GM18909 (cell line): ENCODE measurements at regions not wholly inside any gene's neighbourhood (a gene's known extent, or its start where the extent isn't known, plus 50 kb on each side); places are given as distances from the start of the nearest gene placed in this dataset.

ENCODE experiments used
- ATAC-seq: cut with Tn5 transposase; IDR thresholded peaks from one replicate; pipeline ENCODE4 v1.9.1; 2021; ENCODE audit warnings: mild to moderate bottlenecking; ENCODE audit not compliant: unreplicated experiment, poor library complexity

DNA sequence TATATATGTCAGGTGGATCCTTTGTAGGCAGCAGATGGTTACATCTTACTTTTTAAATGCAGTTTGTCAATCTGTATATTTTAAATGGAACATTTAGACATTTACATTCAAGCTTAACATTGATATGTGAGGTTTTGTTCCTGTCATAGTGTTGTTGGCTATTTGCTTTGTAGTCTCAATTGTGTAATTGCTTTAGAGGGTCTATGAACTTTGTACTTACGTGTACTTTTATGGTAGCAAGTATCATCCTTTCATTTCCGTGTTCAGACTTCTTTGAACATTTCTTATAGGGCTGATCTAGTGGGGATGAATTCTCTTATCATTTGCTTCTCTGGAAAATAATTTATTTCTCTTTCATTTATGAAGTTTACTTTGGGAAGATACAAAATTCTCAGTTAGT lies 656.0 kb downstream of the OTOL1 start:
- ATAC-seq: no peak

DNA sequence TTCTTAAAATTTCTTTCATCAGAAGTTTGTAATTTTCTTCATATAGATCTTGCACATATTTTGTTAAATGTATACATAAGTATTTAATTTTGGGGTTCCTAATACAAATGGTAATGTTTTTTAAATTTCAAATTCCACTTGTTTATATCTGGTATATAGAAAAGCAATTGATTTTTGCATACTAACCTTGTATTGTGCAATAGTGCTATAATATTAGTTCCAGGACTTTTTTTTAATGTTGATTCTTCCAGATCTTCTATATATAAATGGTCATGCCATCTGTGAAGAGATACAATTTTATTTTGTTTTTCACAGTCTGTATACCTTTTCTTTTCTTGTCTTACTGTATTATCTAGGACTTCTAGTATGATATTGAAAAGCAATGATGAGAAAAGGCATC lies 665.0 kb downstream of the OTOL1 start:
- no peak for ATAC-seq

DNA sequence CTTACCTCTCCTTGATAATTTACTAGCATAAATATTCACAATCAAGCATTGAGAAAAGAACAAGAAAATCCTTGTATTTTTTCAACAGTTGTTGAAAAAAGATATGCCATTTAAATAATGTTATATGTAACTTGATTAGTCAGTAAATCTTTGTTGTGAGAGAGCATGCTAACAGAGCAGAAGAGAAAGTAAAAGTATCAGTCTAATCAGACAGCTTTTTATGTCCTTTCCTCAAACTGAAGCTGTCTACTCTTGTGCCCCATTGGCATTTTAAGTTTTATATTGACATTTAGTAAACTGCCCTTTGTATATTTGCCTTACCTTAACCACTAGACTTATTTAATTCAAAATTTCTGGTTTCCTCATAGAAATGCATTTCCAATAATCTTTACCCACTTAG lies 668.7 kb downstream of the OTOL1 start:
- peak; percentile 64 for ATAC-seq

DNA sequence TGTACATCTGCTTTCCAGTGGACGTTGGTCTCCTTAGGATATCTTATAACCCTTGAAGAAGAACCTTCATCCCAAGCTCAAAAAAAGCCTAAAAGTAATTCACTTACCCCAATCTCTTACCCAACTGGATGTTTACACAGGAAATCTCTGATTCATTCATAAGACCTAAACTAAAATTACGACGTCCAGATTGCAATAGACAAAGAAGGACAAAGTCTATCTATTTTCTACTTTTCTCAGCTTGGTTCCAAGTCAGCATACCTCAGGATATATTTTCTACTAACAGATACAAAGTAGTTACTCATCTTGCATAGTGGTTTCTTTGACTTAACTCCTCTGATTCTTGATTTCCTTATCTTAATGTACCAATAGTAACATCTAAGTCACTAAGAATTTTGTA lies 669.9 kb downstream of the OTOL1 start:
- ATAC-seq: no peak

DNA sequence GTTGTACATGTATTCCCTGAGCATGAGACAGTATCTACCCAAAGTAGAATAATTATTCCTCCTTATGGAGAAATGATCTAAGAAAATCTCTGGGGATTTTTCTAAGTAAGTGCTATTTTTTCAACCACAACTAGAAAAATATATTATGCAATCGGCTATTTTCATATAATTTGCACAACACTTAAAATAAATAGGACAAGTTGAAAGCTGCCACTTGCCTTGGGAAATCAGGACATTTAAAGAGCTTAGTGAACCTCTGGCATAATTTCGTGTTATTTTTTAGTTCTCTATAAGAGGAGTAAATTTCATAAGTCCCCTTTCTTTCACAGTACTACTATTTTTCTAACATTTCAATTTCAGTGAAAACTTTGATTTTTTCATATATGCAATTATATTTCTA lies 672.1 kb downstream of the OTOL1 start:
- no peak for ATAC-seq

DNA sequence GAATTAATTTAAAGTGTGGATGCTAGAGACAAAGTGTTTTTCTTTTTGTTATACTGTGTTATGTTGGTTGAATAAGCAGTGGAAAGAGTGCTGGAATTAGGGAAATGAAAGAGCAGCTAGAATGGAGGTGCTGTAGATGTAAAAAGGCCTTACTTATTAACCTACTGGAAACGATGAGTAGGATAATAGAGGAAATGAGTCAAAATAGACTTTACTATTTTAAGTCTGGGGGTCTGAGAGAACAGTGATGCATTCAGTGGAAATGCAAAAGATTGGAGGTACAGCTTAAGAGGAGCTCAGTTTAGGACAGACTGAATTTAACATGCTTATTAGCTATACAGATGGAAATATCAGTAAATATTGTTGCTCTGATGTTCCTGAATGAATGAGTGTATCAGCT lies 674.0 kb downstream of the OTOL1 start:
- ATAC-seq: peak; percentile 63

DNA sequence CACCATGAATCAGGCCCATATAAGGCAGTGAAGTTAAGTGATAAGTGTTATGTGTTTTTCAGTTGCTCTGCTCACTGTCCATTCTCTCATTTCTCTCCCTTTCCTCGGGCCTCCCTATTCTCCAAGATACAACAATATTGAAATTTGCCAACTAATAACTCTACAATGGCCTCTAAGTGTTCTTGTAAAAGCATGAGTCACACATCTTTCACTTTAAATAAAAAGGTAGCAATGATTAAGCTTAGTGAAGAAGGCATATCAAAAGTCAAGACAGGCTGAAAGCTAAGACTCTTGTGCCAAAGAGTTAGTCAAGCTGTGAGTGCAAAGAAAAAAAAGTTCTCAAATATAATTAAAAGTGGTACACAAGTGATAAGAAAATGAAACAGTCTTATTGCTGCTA lies 675.4 kb downstream of the OTOL1 start:
- no peak for ATAC-seq

DNA sequence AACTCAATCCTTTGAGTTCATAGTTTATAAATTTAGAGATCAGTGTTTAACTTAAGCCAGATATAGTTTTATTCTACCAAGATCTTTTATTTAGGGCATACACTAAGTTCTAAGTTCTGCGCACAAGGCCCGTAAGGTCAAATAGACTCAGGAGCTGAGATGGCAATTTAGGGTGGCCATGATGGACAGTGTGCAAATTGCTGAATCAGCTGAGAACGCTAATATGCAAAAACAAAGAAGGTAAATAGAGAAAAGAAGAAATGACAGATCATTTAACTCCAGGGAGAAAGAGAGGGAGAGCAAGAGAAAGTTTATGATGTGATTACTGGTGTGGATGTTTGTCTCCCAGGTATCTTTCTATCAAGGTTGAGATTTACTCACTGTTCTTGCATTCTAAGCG lies 678.5 kb downstream of the OTOL1 start:
- no peak for ATAC-seq

DNA sequence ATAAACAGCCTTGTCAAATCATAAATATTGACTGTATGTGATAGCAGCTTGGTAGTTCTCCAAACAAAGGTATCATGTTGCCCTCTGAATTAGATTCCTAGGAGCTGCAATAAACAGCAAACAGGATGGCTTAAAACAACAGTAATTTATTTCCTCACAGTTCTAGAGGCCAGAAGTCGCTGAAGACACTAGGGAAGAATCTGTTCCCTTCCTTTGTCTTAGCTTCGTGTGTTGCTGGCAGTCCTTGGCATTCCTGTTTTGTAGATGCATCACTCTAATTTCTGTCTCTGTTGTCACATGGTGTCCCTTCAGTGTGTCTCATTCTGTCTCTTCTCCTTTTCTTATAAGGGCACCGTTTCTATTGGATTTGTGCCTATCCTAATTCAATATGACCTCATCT lies 679.3 kb downstream of the OTOL1 start:
- no peak for ATAC-seq

DNA sequence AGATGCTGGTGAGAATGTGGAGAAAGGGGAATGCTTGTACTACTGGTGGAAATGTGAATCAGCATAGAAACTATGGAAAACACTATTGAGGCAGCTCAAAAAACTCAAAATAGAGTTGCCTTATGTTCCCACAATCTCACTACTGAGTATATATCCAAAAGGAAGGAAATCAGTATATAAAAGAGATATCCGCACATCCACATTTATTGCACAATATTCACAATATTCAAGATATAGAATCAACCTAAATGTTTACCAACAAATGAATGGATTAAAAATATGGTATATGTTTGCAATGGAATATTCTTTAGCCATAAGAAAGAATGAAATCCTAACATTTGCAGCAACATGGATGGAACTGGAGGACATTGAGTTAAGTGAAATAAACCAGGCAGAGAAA lies 686.8 kb downstream of the OTOL1 start:
- no peak for ATAC-seq

DNA sequence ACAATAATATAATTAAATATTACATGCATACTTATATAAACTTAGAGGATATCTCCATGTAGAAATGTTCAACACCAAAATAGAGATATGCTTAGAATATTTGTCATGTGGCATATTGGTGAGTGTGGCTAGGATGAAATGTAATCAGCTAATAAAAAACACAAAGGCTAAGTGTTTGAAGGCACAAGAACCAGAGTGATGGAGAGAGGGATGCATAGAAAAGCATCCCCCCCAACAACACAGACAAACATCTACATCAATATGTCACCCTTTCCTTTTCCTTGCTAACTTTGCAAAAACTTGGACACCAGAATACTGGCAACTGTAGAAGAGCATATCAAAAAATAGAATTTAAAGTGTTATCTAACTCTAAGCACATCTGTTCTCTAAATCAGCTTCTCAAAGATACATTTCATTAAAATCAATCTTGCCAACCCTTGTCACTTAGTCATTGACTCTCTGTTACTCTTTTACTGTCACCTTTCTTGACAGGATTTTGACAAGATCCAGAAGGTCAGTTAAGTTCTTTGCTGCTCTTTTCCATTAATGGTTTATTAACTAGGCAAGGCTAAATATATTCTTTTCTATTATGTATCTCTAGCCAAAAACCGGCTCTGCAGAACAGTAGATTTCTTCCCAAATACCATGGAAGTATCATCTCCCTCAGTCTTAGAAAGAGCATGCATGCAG lies 695.9 kb downstream of the OTOL1 start:
- no peak for ATAC-seq

DNA sequence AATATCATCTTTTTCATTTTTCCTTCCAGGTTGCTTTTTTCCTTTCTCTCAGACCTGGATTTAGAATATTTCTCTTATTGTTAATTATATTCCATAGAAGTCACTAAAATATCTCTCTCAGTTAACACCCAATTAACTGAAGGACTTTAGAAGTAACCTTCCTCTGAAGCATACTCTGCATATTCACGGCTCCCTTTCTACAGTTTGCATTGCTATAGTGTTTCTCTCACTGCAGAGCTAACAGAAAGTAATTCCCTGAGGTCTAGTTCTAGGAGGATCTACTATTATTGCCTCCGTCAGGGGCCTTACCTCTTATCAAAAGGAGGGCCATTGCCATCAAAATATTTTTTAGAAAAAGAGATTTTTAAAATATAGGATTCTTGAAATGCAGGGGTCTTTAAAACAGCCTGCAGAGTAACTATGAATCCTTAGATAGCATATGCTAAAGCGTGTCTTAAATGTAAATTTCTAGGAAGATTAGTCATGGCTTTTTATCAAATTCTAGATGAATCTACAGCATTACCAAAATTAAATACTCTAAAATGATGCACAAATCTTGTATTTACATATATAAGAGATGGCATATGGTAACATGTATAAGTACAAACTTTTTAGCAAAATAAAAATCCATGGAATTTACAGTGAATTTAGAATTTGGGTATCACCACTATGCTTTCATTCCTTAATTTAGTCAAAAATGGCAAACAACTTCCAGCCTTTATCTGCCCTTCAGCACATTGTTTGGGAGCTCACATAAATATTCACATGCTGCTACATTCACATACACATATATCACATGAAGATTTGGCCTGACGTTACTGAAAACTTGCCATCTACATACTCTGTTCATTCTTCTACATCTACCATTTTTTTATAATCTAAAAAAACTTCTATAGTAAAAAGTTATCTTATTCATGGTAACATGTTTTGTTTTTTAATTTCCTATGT lies 696.8 kb downstream of the OTOL1 start:
- ATAC-seq: no peak

DNA sequence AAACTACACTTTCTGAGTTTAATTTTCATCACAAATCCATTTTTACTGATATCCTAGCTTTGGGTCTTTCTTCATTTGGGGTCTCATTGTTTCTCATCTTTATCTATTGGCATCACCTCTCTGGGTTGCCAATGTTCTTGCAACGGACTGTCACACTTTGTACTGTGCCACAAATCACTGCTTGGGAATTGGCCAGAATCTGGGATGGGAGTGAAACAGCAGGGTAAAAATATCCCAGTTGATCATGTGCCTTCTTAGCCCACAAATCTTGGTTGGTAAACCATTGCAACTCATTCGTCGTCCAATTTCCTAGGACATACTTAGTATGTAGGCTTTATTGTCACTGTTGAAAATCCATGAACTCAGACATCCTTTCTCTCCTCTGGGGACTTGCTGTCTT lies 698.5 kb downstream of the OTOL1 start:
- no peak for ATAC-seq

DNA sequence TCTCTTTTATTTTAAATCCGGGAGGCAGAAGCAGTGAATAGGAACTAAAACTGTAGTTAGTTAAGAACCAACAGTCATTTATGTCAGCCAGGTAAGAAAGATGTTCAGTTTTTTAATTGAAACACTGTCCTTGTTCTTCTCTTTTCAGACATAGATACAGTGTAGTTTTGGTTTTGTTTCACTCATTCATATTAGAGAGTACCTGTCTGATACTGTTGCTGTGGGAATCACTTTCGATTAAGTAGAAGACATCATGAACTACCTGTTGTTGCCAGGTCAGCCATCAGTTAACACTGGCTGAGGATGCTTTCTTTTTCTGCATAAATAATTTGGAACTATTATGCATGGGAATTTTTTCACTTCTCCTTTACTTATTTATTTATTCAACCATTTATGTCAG lies 700.4 kb downstream of the OTOL1 start:
- ATAC-seq: no peak

DNA sequence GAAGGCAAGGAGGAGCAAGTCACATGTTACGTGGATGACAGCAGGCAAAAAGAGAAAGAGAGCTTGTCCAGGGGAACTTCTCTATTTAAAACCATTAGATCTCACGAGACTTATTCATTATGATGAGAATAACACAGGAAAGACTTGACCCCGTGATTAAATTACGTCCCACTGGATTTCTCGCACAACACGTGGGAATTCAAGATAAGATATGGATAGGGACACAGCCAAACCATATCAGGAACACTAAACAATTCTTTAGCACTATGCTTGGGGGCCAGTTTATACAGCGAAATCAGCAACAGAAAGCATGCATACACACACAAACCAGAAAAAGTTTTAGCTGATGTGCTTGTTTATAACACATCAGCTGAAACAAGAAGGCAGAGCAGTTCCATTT lies 704.2 kb downstream of the OTOL1 start:
- no peak for ATAC-seq

DNA sequence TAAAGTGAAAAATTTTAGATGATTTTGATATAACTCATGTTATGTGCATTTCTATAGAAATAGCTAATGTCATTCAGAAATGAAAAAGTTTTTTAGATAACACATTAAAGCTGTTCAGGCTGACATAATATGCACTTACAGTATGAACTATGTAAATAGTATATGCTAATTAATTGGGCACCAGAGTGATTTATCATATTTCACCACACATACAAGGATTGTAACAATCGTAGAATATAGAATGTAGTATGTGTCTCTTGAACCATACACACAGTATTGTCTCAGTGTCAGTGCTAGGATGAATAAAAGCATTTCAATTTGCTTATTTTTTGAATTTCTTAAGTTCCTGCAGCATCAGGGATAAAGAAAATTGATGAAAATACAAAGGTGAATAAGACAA lies 710.0 kb downstream of the OTOL1 start:
- ATAC-seq: no peak

DNA sequence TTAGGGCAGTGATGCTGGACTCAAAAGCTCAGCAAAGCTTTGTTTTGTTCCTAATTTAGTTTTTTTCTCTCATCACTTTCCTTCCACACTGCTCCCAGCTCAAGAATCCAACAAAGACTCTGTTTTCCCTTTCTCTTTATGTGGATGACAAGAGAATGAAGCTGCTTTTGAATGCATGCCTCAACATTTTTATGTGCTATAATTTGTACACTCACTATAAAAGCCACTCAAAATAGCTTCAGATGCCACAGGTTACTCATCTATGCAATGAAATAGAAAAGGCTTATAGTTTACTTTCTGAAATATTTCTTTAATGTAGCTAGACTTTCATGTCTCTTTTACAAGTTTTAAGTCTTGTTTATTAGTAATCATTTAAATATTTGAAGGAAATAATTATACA lies 714.9 kb downstream of the OTOL1 start:
- ATAC-seq: no peak

DNA sequence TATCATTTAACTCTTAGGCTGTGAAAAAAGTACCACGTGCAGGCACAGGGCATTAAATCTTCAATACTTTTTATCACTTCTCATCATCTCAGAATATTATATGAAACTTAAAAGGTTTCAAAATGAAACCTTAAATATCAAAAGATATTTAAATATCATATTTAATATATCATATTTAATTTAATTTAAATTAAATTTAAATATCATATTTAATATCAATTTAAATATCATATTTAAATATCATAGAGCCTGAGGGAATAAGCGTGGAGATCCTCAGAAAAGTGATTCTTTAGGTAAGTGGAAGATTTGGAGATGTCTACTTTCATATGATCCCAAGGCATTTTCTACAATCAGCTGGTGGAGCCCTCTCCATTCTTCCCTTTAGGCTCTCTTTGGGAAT lies 716.6 kb downstream of the OTOL1 start:
- ATAC-seq: no peak

DNA sequence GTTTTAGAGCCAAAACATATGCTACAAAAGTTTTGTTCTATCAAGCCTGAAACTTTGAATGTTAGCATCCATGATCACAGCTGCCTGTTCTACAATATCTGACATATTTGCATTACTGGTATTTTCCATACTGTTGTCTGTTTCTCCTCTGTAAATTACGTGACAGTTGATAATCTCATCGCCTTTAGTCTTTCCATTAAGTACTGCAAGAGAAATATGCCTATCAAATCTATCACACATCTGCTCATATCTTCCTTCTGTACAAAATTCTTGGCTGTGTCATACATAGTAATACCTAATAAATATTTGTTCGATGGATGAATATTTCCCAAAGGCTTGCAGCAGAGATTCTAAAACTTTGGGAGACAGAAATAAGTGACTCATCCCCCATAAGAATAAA lies 717.3 kb downstream of the OTOL1 start:
- ATAC-seq: no peak

DNA sequence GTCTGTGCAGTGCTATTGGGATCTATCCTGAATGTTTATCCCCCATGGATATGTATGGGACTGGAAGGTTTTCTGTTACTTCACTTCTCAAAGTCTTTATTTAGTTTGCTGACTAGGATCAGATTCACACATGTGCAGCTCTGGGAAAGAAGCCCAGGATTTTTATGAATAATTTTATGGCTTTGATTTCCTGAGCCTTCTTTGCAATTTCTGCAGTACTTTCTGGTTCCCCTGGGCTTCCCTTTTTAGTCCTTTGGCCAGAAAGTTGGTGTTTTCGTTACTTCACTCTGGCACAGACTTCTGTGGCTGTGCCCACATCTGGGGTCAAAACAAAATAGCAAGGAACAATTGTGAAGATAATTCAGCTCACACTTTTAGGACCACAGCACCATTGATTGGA lies 721.0 kb downstream of the OTOL1 start:
- no peak for ATAC-seq

DNA sequence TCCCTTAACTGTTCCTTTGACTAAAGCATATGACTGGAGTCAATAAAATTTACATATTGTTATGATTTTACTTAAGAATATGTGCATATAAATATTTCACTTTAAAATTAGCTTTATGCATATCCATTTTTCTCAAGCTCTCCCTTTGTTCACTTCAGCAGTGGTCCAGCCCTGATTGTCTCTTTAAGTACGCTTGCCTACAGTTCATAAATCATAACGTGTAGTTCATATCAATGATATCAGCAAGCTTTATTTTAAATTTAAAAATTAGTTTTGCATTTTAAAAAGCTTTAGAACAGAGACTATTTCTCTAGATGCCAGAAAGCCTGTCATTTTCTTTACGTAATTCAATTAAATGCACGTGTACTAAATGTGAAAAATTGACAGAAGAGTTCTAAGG lies 721.9 kb downstream of the OTOL1 start:
- no peak for ATAC-seq

DNA sequence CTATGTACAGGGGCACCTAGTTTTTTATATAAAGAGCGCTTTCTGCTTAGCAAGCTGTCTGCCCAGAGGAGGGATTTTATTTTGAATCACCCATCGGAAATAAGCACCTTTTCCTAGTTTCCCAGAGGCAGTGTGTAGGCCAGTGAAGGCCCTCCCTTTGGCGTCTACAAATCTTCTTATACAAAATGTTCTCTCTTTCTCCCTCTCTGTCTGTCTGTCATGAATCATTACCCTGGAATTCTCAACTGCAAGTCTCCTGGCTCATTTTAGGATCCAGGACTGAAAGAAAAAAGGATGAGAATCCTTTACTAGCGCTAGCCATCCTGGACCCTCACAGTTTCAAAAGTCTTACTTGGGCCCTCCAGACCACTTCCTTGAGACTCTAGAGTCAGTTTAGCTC lies 728.1 kb downstream of the OTOL1 start:
- ATAC-seq: no peak
